ENCODE measurements at regions not wholly inside any gene's neighbourhood (a gene's known extent, or its start where the extent isn't known, plus 50 kb on each side); places are given as distances from the start of the nearest gene placed in this dataset.

GRCh38 chr1:87765681-87766070 lies 437.0 kb downstream of the LMO4 start:
- Mint-ChIP-seq H3K4me3 (no peak overlapping the region), H3K9me3 (no peaks in the 10 kb centered on the region), H3K4me1 (ENCODE audit: low read depth in 2 of 2) (peaks cover 0 to 7% of the 10 kb centered on the region in 2 donors), H3K27ac (no peak overlapping the region), H3K36me3 (no peaks in the 10 kb centered on the region), H3K27me3 (no peaks in the 10 kb centered on the region)
- no peak for ATAC-seq
- DNase-seq (ENCODE audit: low spot score), result no peak

- Mint-ChIP-seq H3K4me1 (ENCODE audit: low read depth in 2 of 2) (peaks cover 0 to 7% of the 10 kb centered on the region in 2 donors), H3K9me3 (no peaks in the 10 kb centered on the region), H3K27ac (no peak overlapping the region), H3K36me3 (no peaks in the 10 kb centered on the region), H3K27me3 (no peaks in the 10 kb centered on the region), H3K4me3 (no peak overlapping the region)
- DNase-seq (ENCODE audit: low spot score) (no peak), ATAC-seq (no peak)
Observed at GRCh38 chr1:87766737-87767136, 438.1 kb downstream of the LMO4 start.

GRCh38 chr1:87778896-87779295 lies 450.2 kb downstream of the LMO4 start:
- no peak overlapping the region for H3K27ac Mint-ChIP-seq
- DNase-seq (ENCODE audit: low spot score) (no peak), ATAC-seq (no peak)
- no peaks in the 10 kb centered on the region for H3K36me3 Mint-ChIP-seq
- no peaks in the 10 kb centered on the region for H3K9me3 Mint-ChIP-seq
- H3K4me3 Mint-ChIP-seq, result no peak overlapping the region
- H3K4me1 Mint-ChIP-seq (ENCODE audit: low read depth in 2 of 2), result no peaks in the 10 kb centered on the region
- peaks cover 1 to 2% of the 10 kb centered on the region in 2 donors for H3K27me3 Mint-ChIP-seq

- Mint-ChIP-seq H3K4me1 (ENCODE audit: low read depth in 2 of 2) (no peaks in the 10 kb centered on the region), H3K27me3 (peaks cover 8 to 18% of the 10 kb centered on the region in 2 donors), H3K27ac (no peak overlapping the region), H3K36me3 (no peaks in the 10 kb centered on the region), H3K9me3 (no peaks in the 10 kb centered on the region), H3K4me3 (no peak overlapping the region)
- no peak for ATAC-seq
- no peak for DNase-seq (ENCODE audit: low spot score)
Observed at GRCh38 chr1:87781554-87781953, 452.9 kb downstream of the LMO4 start.

- Mint-ChIP-seq H3K27ac (no peak overlapping the region), H3K4me3 (no peak overlapping the region), H3K27me3 (peaks cover 8 to 23% of the 10 kb centered on the region in 2 donors), H3K36me3 (no peaks in the 10 kb centered on the region), H3K4me1 (ENCODE audit: low read depth in 2 of 2) (no peaks in the 10 kb centered on the region), H3K9me3 (no peaks in the 10 kb centered on the region)
- DNase-seq (ENCODE audit: low spot score) (no peak), ATAC-seq (no peak)
Observed at GRCh38 chr1:87783315-87783714, 454.6 kb downstream of the LMO4 start.

- Mint-ChIP-seq H3K9me3 (no peaks in the 10 kb centered on the region), H3K36me3 (no peaks in the 10 kb centered on the region), H3K4me3 (no peak overlapping the region), H3K27ac (no peak overlapping the region), H3K4me1 (ENCODE audit: low read depth in 2 of 2) (no peaks in the 10 kb centered on the region), H3K27me3 (peaks cover 8 to 23% of the 10 kb centered on the region in 2 donors)
- DNase-seq (ENCODE audit: low spot score), result no peak
- ATAC-seq, result no peak
Observed at GRCh38 chr1:87785386-87785785, 456.7 kb downstream of the LMO4 start.

- ATAC-seq (no peak), DNase-seq (ENCODE audit: low spot score) (no peak)
- Mint-ChIP-seq H3K27me3 (peaks cover 11 to 29% of the 10 kb centered on the region in 2 donors), H3K4me1 (ENCODE audit: low read depth in 2 of 2) (no peaks in the 10 kb centered on the region), H3K36me3 (no peaks in the 10 kb centered on the region), H3K4me3 (no peak overlapping the region), H3K9me3 (no peaks in the 10 kb centered on the region), H3K27ac (no peak overlapping the region)
Observed at GRCh38 chr1:87786229-87786628, 457.5 kb downstream of the LMO4 start.

GRCh38 chr1:87786861-87787545 lies 458.3 kb downstream of the LMO4 start:
- Mint-ChIP-seq H3K27me3 (peaks cover 15 to 34% of the 10 kb centered on the region in 2 donors), H3K4me1 (ENCODE audit: low read depth in 2 of 2) (no peaks in the 10 kb centered on the region), H3K4me3 (no peak overlapping the region), H3K27ac (no peak overlapping the region), H3K9me3 (no peaks in the 10 kb centered on the region), H3K36me3 (no peaks in the 10 kb centered on the region)
- DNase-seq (ENCODE audit: low spot score) (no peak), ATAC-seq (no peak)

GRCh38 chr1:87787551-87787950 lies 458.9 kb downstream of the LMO4 start:
- H3K9me3 Mint-ChIP-seq, result no peaks in the 10 kb centered on the region
- no peak overlapping the region for H3K27ac Mint-ChIP-seq
- H3K4me1 Mint-ChIP-seq (ENCODE audit: low read depth in 2 of 2), result no peaks in the 10 kb centered on the region
- H3K4me3 Mint-ChIP-seq, result no peak overlapping the region
- no peak for DNase-seq (ENCODE audit: low spot score)
- H3K36me3 Mint-ChIP-seq, result no peaks in the 10 kb centered on the region
- ATAC-seq, result no peak
- H3K27me3 Mint-ChIP-seq, result peaks cover 20 to 39% of the 10 kb centered on the region in 2 donors

GRCh38 chr1:87790756-87791155 lies 462.1 kb downstream of the LMO4 start:
- Mint-ChIP-seq H3K4me3 (no peak overlapping the region), H3K27ac (no peak overlapping the region), H3K9me3 (no peaks in the 10 kb centered on the region), H3K27me3 (peaks cover 12 to 21% of the 10 kb centered on the region in 2 donors), H3K4me1 (ENCODE audit: low read depth in 2 of 2) (no peaks in the 10 kb centered on the region), H3K36me3 (no peaks in the 10 kb centered on the region)
- DNase-seq (ENCODE audit: low spot score) (no peak), ATAC-seq (no peak)

- Mint-ChIP-seq H3K36me3 (no peaks in the 10 kb centered on the region), H3K4me3 (no peak overlapping the region), H3K27ac (no peak overlapping the region), H3K4me1 (ENCODE audit: low read depth in 2 of 2) (no peaks in the 10 kb centered on the region), H3K27me3 (peaks cover 12 to 17% of the 10 kb centered on the region in 2 donors), H3K9me3 (no peaks in the 10 kb centered on the region)
- DNase-seq (ENCODE audit: low spot score), result no peak
- ATAC-seq, result no peak
Observed at GRCh38 chr1:87791931-87792740, 463.5 kb downstream of the LMO4 start.

- Mint-ChIP-seq H3K4me3 (no peak overlapping the region), H3K36me3 (no peaks in the 10 kb centered on the region)
Observed at GRCh38 chr1:87794788-87795614, 466.3 kb downstream of the LMO4 start.

GRCh38 chr1:87795615-87796337 lies 467.1 kb downstream of the LMO4 start:
- Mint-ChIP-seq H3K36me3 (no peaks in the 10 kb centered on the region), H3K9me3 (no peaks in the 10 kb centered on the region), H3K27me3 (peaks cover 11 to 15% of the 10 kb centered on the region in 2 donors), H3K4me3 (no peak overlapping the region), H3K4me1 (ENCODE audit: low read depth in 2 of 2) (no peaks in the 10 kb centered on the region), H3K27ac (no peak overlapping the region)
- DNase-seq (ENCODE audit: low spot score) (no peak), ATAC-seq (no peak)

More at GRCh38 chr1:87794788-87795614, 466.3 kb downstream of the LMO4 start:
- no peaks in the 10 kb centered on the region for H3K4me1 Mint-ChIP-seq (ENCODE audit: low read depth in 2 of 2)
- no peak for DNase-seq (ENCODE audit: low spot score)
- no peaks in the 10 kb centered on the region for H3K9me3 Mint-ChIP-seq
- peaks cover 12 to 17% of the 10 kb centered on the region in 2 donors for H3K27me3 Mint-ChIP-seq
- H3K27ac Mint-ChIP-seq, result no peak overlapping the region
- no peak for ATAC-seq

Measured in natural killer cell treated with Interleukin-12 subunit alpha and Interleukin-12 subunit beta and Interleukin-15 and Interleukin-18, amount 100 ng/mL, for 72 hours (primary cell).